ENCODE measurements at regions not wholly inside any gene's neighbourhood (a gene's known extent, or its start where the extent isn't known, plus 50 kb on each side); places are given as distances from the start of the nearest gene placed in this dataset.

DNA sequence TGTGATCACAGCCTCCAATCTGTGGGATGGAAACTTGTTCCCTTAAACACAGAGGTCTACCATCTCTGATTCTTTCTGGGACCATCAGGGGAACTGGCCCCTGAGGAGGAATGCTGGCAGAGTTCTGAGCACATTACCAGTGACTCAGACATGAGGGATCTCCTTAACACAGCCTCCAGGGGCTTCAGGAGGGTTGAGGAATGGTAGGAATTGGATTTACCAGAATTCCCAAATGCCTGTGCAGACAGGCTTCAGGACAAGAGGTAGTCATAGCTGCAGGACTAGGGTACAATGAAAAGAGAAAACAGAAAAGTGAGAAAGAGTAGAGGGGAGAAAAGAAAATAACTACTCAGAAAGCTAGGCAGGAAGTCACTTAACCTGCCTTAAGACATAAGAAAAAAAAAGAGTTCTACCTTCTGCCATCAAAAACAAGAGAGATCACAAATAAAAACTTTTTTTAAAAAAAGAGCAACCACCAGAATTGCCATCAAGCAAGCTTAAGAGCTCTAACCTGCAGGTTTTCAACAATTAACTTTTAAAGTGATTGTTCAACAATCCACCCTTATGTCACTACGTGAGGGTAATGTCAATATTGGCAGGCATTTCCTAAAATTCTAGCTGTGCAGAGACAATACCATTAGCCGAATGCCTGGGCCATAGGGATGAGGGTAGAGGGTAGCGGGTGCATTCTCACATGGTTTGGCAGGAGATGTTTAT is 524.4 kb downstream of the BCL11A start:
- TF ChIP-seq CTCF (conservative IDR thresholded peaks at IDR 0.05) (no peak), EZH2 (IDR thresholded peaks at IDR 0.05; ENCODE audit: low read depth) (no peak)

All from PC-9 (cell line).